ENCODE measurements at regions not wholly inside any gene's neighbourhood (a gene's known extent, or its start where the extent isn't known, plus 50 kb on each side); places are given as distances from the start of the nearest gene placed in this dataset.
"Not testable (repeated sequence)": the region's sequence is repeated elsewhere in the genome, so short reads cannot be mapped to it uniquely, and the experiment has no call there.

DNA sequence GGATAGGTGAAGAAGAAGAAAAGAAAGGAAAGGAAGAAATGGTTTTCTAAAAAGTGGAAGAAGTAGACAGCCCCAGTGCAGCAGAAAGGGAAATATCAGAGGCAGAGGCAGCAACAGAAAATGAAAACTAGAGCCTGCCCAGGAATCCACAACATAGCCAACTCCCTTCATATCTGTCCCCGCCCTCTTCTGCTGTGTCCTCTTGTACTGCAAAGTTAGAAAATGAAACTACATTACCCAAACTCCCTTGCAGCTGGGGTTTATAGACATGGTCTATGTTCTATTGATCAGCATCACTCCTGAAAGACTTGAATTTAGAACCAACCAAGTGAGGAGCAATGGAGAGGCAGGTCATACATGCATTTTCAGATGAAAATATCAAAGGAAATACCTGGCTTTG, 200.5 kb upstream of the PHACTR1 start:
- no peak for DNase-seq (ENCODE audit: low read depth)

DNA sequence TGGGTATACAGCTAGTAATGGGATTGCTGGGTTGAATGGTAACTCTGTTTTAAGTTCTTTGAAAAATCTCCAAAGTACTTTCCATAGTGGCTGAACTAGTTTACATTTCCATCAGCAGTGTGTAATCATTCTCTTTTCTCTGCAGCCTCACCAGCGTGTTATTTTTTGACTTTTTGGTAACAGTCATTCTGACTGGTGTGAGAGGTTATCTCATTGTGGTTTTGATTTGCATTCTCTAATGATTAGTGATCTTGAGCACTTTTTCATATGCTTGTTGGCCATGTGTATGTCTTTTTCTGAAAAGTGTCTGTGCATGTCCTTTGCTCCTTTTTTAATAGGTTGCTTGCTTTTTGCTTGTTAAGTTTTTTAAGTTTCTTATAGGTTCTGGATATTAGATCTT, 194.2 kb upstream of the PHACTR1 start:
- DNase-seq (ENCODE audit: low read depth) = no peak

DNA sequence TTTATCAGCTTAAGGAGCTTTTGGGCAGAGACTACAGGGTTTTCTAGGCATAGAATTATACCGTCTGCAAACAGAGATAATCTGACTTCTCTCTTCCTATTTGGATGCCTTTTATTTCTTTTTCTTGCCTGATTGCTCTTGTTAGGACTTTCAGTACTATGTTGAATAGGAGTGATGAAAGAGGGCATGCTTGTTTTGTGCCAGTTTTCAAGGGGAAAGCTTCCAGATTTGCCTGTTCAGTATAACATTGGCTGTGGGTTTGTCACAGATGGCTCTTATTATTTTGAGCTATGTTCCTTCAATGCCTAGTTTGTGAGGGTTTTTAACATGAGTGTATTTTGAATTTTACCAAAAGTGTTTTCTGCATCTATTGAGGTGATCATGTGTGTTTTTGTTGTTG, 192.8 kb upstream of the PHACTR1 start:
- DNase-seq (ENCODE audit: low read depth) = no peak

DNA sequence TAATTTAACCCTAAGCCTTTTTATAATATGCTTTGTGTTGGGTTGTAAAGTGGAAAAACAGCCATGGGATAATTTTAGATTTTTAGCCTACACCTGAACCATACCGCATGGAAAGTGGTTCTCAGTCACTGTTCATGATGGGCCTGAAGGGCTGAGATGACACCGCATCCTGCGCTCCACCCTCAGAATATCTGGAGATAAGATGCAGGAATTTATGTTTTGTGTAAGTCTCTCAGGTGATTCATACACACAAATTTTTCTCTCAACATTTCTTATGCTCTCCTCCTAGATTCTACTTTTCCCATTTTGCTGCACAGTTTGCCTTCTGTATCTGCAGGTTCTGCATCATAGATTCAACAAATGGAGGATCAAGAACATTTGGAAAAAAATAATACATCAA, 191.3 kb upstream of the PHACTR1 start:
- DNase-seq (ENCODE audit: low read depth) = no peak

DNA sequence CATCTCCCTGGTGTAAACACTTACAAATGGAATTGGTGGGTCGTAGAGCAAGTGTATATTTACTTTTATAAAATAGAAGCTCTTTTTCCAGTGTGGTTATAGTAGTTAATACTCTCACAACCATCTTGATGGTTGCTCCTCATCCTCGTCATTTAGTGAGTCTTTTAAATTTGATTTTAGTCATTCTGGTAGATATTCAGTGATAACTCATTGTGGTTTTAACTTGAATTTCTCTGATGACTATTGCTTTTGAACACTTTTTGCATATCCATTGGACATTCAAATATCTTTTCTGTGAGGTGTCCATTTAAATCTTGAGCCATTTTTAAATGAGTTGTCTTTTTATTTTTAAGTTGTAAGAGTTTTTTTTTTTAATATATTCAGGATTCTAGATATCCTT, 189.2 kb upstream of the PHACTR1 start:
- no peak for DNase-seq (ENCODE audit: low read depth)

DNA sequence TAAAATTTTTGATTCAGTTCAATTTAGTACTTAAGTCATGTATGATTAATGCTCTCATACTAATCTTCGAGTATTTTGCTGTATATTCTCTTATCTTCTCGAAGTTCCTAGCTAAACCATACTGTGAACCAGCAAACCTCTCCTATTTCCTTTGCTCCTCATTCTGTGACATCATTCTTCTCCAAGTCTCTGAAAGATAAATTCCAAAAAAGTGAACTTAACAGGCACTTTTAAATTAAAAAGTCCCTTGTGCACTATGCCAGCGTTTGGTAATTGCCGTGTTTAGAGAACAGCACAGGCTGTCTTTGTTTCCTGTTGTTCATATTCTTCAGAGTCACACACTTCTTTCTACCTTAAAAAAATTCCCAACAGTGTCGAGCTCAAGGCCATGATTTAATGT, 188.4 kb upstream of the PHACTR1 start:
- no peak for DNase-seq (ENCODE audit: low read depth)

DNA sequence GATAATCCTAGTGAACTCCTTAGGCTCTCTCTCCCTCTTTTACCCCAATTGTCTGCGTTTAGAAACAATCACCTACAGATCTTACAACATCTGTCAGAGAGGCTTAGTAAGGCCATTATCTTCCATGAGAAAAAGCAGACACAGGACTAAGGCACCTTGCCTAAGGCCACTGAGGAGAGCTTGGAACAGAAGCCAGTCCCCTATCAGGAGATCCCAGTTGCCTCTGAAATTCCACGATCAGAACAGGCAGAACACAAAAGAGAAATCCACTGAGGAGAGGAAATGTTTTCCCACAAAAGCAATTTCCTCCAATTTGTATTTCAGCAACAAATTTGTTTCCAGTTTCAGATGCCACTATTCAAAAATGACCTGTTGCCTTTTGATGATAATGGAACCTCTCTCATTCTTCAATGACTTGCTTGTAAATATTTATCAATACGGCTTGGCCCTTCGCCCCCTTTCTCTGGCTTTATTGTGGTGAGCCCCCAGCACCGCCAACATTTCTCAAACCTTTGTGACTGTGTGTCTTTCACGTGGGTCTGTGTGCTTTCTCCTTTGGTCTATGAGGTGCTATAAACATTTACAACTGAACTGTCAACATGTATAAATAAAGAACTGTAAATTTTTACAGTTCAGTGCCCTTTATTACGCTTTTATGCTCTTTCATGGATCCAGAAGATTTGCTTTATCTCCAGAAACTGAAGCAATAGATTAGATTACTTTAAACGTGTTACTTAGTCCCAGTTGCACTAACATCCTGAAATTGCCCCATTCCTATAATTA, 187.8 kb upstream of the PHACTR1 start:
- no peak for DNase-seq (ENCODE audit: low read depth)

DNA sequence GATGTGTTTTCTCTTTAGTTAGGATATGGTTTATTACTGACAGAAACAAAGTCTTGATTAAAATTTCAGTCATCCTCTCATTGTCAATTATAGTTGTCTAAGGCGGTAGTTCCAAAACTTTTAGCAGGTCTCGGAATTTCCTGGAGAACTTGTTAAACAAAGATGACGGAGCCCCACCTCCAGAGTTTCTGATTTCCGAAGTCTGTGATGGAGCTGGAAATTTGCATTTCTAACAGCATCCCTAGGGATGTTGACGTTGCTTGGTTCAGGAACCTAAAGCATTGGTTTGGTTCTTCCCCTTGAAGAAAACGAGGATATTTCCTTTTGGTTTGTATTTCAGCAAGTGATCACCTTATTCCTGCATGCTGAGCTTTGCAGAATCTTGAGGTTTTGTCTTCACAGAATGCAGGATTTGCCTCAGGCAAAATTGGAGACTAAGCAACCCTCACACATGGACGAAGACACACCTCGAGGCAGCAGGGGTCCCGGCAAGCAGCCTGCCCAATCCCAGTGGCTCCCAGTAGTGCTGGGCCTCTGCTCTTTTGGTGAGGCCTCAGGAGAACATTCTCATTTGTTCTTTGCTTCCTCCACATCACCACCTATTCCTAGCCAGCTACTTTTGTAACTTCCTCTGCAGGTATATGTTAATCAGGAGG, 187.1 kb upstream of the PHACTR1 start:
- no peak for DNase-seq (ENCODE audit: low read depth)

DNA sequence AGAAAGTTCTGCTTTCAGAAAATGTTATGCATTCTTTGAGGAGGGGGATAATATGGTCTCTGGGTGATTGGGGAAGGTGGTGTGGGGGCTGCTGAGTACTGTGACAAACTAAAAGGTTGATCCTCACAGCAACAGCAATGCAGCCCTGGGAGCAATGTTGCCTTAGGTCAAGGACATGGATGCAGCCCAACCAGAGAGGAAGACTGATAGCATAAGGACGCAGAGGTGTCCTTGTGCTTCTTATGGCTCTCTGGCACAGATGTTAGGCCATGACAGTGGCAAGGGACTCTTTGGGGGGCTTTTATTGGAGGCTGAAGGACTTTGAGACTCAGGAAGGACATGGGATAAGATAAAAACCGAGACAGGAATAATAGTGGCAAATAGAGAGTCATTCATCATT, 186.2 kb upstream of the PHACTR1 start:
- DNase-seq (ENCODE audit: low read depth) = no peak

DNA sequence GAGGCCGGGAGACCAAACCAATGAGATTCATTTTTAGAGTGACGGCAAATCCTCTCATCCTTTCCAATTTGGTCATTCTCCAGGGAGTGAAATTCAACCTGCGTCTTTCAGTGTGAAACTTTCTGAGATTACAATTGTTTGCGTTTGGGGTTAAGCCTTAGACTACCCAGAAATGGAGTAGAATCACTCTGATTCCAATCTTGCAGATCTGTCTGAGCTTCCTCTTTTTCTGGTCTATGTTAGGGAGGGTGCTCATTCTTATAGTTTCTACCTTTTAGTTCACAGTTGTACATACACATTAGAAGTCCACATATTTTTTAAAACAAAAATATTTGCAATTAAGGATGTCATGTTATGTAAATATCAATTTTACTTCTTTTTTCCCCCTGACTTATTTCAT, 183.0 kb upstream of the PHACTR1 start:
- DNase-seq (ENCODE audit: low read depth) = no peak

DNA sequence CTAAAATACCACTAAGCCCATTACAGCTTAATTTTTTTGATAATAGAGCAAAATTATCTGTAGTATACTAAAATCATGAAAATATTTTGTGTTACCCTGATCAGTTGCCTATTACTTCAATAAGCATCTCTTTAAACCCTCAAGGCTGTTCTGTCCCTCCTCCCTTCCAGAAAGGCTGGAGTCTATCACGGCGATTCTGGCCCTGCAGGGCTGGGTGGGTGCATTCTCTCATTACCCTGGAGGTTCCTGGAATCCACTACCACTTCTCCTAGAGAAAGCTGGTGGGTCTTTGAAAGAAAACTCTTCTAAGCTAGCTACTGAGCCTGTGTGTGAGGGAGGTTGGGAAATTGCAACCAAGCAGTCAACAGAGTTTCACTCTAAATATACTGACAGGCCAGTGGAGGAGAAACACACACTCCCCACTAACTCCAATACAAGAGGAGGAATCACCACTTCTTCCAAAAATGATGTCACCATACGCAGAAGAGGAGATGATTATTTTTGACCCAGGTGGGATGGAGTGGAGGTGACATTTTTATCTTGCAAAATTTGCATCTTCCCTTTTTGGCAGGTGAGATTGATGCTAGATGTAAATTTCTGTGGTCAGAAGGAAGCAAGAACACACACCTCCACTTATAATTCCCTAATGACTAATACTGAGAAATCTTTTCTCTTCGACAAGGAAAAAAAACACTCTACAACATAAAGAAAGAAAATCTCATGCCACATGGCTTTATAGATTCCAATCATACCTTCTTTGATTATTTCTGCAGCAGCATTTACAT, 182.3 kb upstream of the PHACTR1 start:
- DNase-seq (ENCODE audit: low read depth) = no peak

DNA sequence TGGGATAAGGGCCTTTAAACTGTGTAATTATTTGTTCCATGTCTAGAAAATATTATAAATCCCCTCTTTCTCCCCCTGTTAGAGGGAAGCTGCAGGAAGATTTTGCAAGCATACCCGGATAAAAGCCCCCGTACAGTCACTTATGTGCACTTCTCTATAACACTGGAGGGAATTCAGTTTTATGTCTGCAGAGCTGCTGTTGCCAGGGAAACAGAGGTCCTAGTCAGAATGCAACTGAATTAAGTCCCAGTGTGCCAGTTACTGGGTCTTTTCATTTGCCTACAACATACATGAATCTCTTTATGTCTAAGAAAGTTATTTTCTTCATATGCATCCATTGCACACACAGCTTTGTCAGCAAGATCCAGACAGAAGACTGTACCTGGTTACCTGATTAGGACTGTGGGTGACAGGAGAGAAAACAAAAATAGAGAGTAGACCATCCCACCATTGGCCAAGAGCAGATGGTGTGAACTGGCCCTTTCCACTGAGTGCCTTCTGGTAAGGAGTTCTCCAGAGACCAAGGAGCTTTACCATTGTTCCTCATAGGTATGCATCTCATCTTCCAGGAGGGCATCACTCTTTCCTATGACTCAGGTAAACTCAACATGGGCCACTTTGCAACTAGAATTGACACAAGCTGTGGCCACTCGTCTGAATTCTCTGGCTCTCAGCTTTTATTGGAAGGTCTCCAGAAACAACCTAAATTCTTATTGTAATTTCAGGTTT, 180.8 kb upstream of the PHACTR1 start:
- no peak for DNase-seq (ENCODE audit: low read depth)

DNA sequence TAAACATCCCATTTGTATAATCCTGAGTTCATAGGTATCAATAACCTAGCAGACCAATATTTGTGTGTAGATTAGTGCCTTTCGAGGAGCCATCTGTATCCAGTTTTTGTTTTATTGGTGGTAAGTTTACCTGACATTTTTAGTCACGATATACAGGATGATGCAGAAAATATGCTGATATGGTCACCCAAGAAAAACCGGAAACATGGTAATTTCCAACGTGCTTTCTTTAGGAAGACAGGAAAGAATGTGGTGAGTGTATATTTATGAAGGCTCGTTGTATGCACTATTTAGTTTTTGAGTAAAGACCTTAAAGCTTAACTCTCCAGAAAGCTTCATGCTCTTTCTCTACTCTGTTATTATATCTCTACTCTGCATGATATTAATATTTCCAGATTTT, 180.2 kb upstream of the PHACTR1 start:
- no peak for DNase-seq (ENCODE audit: low read depth)

DNA sequence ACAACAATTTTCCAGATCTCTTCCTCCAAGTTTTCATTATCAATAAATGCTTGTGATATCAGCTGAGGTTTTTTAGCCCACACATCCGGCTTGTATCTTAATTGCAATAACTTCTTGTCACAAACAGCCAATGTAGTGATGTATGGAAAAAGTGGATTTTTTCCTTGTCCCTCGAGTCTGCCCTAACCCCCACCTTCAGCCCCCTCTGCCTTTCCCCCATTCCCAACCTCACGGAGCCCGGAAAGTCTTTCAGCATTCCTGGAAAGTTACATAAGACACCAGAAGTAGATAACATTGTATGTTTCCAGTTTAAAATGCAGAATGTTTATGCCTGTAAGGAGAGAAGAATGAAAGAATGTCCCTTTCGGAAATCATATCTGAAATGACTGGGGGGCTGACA, 179.2 kb upstream of the PHACTR1 start:
- no peak for DNase-seq (ENCODE audit: low read depth)

DNA sequence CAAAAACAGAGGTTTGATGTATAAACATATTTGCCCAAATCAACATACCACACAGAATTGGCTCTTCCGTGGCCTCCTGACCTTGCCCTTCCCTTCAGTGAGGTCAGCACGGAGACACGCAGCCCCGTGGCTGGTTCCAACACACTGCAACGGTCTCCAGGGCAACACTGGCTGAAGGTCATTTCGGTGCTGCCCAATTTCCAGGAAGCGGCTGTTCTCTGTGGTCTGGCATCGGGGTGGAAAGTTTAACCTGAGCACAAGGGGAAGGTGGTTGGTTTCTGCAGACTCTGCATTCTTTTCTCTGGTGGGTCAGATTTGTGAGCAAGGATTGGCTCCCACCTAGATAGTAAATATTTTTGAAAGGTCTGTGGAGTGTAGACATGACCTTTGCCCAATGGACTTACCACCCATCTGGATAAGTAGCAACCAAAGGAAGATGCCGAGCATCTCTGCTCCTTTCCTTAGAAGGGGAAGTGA, 177.6 kb upstream of the PHACTR1 start:
- no peak for DNase-seq (ENCODE audit: low read depth)

DNA sequence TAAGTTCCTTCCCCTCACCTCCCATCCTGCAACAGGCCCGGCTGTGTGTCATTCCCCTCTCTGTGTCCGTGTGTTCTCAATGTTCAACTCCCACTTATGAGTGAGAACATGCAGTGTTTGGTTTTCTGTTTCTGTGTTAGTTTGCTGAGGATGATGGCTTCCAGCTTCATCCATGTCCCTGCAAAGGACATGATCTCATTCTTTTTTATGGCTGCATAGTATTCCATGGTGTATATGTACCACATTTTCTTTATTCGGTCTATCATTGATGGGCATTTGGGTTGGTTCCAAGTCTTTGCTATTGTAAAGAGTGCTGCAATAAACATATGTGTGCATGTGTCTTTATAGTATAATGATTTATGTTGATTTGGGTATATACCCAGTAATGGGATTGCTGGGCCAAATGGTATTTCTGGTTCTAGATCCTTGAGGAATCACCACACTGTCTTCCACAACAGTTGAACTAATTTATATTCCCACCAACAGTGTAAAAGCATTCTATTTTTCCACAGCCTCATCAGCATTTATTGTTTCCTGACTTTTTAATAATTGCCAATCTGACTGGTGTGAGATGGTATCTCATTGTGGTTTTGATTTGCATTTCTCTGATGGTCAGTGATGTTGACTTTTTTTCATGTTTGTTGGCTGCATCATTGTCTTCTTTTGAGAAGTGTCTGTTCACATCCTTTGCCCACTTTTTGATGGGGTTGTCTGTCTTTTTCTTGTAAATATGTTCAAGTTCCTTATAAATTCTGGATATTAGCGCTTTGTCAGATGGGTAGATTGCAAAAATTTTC, 174.1 kb upstream of the PHACTR1 start:
- not testable (repeated sequence) for DNase-seq (ENCODE audit: low read depth)

DNA sequence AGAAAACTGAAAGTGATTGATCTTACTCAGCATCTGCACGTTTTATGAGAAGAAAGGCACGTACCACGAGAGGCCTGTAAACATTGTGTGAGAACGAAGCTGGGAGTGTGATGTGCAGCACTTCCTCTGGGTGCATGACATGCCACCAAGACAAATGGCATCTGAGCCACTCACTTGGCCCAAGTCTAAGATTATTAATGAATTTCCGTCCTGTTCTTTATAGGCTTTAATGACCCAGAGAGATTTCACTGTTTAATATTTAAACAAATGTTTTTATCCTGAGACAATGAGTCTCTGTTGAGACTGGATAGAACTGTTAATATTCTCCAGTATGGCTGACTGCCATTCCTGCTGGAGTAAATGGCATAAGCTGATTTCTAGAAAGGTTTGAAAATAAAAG, 172.6 kb upstream of the PHACTR1 start:
- no peak for DNase-seq (ENCODE audit: low read depth)

DNA sequence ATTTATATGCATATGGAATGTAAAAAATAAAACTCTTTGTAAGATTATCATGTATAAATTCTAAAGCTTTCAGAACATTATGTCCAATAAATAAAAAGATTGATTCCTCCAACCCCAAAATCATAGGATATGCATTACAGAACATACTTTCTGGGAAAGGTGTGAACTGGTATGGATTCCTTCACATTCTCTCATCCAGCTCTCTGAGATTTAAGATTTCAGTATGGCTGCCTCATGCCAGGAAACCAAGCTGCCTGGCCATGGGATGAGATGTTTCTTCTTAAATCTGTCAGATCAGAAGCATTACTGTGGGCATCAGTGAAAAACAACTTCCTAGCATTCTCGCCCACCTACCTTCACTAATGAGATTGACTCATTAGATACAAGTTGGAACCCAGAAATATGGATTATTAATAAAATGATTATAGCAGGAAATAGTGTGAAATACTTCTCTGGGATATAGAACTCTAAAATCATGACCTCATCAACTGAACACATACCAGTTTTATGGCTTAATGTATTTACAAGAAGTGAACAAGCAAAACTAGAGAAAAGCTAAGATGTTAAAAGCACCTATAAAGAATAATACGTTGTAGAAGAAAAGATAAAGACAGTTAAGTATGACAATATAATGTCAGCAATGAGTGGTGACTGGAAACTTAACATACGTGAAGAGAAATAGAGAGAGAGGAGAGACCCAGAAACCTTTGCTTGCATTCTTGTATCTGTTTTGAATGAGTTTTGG, 171.6 kb upstream of the PHACTR1 start:
- DNase-seq (ENCODE audit: low read depth) = no peak

DNA sequence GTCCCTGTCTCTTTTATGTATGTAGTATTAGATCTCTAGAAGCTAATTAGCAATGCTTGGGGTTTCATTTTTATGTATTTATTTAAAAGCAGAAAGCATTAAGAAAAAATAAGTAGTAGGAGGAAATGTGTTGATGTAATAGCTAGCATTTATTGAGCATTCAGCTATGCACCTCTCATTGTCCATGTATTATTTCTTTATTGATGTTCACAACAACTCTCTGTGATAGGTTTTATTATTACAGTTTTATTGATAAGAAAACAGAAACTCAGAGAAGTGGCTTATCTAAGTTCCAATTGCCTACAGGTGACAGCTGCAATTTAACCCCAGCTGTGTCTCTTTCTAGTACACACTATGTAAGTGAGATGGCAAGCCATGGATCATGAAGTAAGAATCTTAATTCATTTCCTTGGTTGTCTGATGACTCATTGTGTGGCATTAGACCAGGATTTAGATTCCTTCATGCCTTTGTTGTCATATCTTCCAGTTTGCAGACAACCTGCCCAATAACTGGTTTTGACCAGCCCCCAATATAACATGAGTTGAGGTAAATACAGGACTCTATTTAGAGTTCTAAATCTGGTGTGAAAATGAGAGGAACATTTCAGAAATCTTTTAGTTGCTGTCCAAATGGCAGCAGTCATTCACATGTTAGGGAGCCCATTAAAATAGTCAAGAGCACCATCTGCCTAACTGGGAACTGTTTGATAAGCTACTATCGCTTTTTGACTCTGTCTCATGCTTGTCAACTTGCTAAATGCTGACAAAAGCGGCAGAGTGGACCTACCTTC, 170.8 kb upstream of the PHACTR1 start:
- peak; percentile 38 for DNase-seq (ENCODE audit: low read depth)

All from GM04504 (cell line).